ENCODE measurements at regions not wholly inside any gene's neighbourhood (a gene's known extent, or its start where the extent isn't known, plus 50 kb on each side); places are given as distances from the start of the nearest gene placed in this dataset.

DNA sequence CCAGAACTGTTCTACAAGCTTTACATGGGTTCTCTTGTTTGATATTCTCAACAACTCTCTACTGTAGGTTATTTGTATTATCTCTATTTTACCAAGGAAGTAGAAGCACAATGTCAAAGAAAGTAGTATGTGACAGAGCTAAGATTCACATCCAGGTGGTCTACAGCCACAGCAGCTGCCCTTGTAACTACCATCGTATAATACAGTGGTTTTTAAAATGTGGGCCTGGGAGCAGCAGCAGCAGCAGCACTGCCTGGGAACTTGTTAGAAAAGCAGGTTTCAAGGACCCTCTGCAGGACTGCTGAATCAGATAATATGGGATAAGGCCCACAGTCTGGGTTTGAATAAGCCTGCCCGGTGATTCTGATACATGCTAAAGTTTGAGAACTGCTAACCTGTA, 357.1 kb upstream of the SATB1 start:
- H3K9me3 Mint-ChIP-seq (ENCODE audit: insufficient read depth): no peaks in the 10 kb centered on the region
- ChIA-PET POLR2A (no interaction called here), CTCF (no interaction called here)

DNA sequence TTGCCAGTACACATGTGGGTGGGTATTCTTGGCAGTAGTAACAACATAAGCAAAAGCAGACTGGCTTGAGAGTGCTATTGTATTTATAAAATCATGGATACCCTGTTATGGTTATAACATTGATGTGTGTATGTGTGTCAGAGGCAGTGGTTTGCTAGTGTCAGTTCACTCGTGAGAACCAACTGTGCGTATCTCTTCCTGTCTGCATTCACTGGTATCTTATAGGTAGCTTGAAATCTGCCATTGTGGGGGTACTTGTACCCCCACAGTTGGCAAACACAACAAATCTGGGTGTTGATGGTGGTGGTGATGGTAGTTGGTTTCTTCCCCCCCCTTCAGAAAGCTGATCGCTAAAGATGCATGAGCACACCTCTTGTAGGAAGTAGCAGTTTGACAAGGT, 355.8 kb upstream of the SATB1 start:
- peak overlapping the region; percentile 29 for H3K27ac Mint-ChIP-seq
- H3K36me3 Mint-ChIP-seq (ENCODE audit: low read depth): no peaks in the 10 kb centered on the region
- DNase-seq (no peak), ATAC-seq (peak; percentile 54)
- no peaks in the 10 kb centered on the region for H3K9me3 Mint-ChIP-seq (ENCODE audit: insufficient read depth)
- ChIA-PET POLR2A (no interaction called here), CTCF (interaction anchor here (0.6 to 1.5 kb wide), 2 partner anchors 22 to 208 kb away, joined by 3 to 4 read pairs; no protein-coding TSS in a partner anchor)
- peaks cover 28% of the 10 kb centered on the region for H3K4me1 Mint-ChIP-seq (ENCODE audit: low read depth)
- peak overlapping the region; percentile 40 for H3K4me3 Mint-ChIP-seq
- no peaks in the 10 kb centered on the region for H3K27me3 Mint-ChIP-seq (ENCODE audit: low read depth)

More for the DNA sequence above, 357.1 kb upstream of the SATB1 start:
- no peaks in the 10 kb centered on the region for H3K27me3 Mint-ChIP-seq (ENCODE audit: low read depth)
- H3K36me3 Mint-ChIP-seq (ENCODE audit: low read depth): no peaks in the 10 kb centered on the region
- DNase-seq (no peak), ATAC-seq (no peak)
- peaks cover 28% of the 10 kb centered on the region for H3K4me1 Mint-ChIP-seq (ENCODE audit: low read depth)
- no peak overlapping the region for H3K27ac Mint-ChIP-seq
- H3K4me3 Mint-ChIP-seq: no peak overlapping the region

DNA sequence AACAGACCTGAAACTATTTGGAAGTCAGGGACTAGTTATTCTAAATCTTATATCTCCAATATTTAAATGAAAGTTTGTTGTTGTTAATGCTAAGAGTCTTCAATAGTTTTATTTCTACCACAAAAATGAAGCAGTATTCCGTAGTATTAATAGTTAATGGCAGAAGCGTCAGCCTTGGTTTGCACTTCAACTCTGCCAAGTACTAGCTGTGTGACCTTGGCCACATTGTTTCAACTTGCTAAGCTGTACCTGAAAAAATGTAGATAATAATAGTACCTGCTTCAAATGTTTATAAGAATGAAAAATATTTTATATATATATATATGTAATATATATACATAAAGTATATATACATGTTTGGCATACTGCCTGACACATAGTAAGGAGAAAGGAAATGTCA, 354.6 kb upstream of the SATB1 start:
- DNase-seq: no peak
- Mint-ChIP-seq H3K9me3 (ENCODE audit: insufficient read depth) (no peaks in the 10 kb centered on the region), H3K27me3 (ENCODE audit: low read depth) (no peaks in the 10 kb centered on the region), H3K36me3 (ENCODE audit: low read depth) (no peaks in the 10 kb centered on the region), H3K4me1 (ENCODE audit: low read depth) (peaks cover 31% of the 10 kb centered on the region), H3K4me3 (no peak overlapping the region), H3K27ac (no peak overlapping the region)
- no peak for ATAC-seq
- POLR2A ChIA-PET: no interaction called here
- CTCF ChIA-PET: interaction anchor here (1.5 kb wide), 1 partner anchor 209 kb away, joined by 4 read pairs; no protein-coding TSS in a partner anchor

DNA sequence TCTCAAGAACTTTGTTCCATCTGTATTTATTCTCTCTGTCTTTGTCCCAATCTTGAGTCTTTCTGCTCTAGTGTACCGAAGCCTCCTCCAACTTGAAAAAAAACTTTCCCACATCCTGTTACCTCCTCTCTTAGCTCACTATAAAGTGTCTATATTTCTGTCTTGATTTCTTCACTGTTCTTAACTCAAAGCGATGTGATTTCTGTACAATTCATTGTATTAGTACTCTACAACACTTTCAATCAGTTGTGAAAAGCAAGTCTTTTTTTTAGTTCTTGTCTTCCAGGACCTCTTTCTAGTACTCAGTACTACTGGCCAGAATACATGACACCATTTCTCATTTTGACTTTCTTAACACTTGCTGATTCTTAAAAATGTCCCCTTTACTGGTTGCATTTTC, 353.5 kb upstream of the SATB1 start:
- Mint-ChIP-seq H3K4me1 (ENCODE audit: low read depth) (peaks cover 33% of the 10 kb centered on the region), H3K27me3 (ENCODE audit: low read depth) (no peaks in the 10 kb centered on the region), H3K36me3 (ENCODE audit: low read depth) (no peaks in the 10 kb centered on the region), H3K9me3 (ENCODE audit: insufficient read depth) (no peaks in the 10 kb centered on the region), H3K27ac (peak overlapping the region; percentile 12), H3K4me3 (peak overlapping the region; percentile 26)
- no peak for DNase-seq
- peak; percentile 75 for ATAC-seq
- CTCF ChIA-PET: interaction anchor here (1.0 to 1.3 kb wide), 3 partner anchors 11 to 389 kb away, joined by 3 to 7 read pairs (median 3); no protein-coding TSS in a partner anchor
- POLR2A ChIA-PET: no interaction called here

DNA sequence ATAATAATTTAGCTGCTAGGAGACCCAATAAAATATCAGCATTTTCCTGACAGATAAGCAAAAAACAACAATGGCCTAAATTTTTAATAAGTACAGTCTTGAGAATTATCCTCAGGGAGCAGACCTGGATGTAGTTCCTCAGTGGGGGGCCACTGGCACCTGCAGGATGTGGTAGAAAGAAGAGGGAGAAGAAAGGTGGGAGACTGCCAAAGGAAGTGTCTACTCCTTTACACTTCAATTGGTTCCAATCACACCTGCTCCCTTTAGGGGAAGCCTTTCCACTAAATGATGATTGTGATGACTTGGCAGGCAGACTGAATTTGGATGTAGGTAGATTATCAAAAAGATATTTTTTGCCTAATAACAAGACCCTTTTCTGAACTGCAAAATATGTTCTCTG, 353.0 kb upstream of the SATB1 start:
- Mint-ChIP-seq H3K9me3 (ENCODE audit: insufficient read depth) (no peaks in the 10 kb centered on the region), H3K4me1 (ENCODE audit: low read depth) (peaks cover 35% of the 10 kb centered on the region), H3K4me3 (no peak overlapping the region), H3K27ac (no peak overlapping the region), H3K36me3 (ENCODE audit: low read depth) (no peaks in the 10 kb centered on the region), H3K27me3 (ENCODE audit: low read depth) (no peaks in the 10 kb centered on the region)
- DNase-seq (no peak), ATAC-seq (no peak)
- ChIA-PET POLR2A (no interaction called here), CTCF (interaction anchor here (1.0 to 1.3 kb wide), 3 partner anchors 12 to 388 kb away, joined by 3 to 7 read pairs (median 3); no protein-coding TSS in a partner anchor)

DNA sequence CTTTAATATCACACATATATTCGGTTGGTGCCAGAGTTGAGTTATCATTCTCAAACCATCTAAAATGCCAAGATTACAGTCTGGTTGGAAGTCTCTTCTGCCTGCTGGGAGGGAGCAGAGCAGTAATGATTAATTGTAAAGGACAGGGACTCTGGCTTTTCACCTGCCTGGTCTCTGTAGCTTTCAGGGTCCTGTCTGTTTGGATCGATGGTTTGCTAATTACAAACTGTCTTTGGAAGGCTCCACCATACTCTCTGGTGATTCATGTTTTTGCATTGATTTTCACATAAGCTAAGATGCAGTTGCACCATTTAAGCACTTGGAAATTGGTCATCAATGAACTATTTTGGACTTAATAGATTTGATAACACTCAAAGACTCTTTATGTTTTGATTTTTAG, 350.4 kb upstream of the SATB1 start:
- no peak for DNase-seq
- ChIA-PET POLR2A (no interaction called here), CTCF (interaction anchor here (5.7 kb wide), 1 partner anchor 16 kb away, joined by 31 read pairs; no protein-coding TSS in a partner anchor)
- H3K27me3 Mint-ChIP-seq (ENCODE audit: low read depth): no peaks in the 10 kb centered on the region
- peaks cover 46% of the 10 kb centered on the region for H3K4me1 Mint-ChIP-seq (ENCODE audit: low read depth)
- H3K9me3 Mint-ChIP-seq (ENCODE audit: insufficient read depth): no peaks in the 10 kb centered on the region
- H3K4me3 Mint-ChIP-seq: no peak overlapping the region
- ATAC-seq: no peak
- H3K27ac Mint-ChIP-seq: no peak overlapping the region
- no peaks in the 10 kb centered on the region for H3K36me3 Mint-ChIP-seq (ENCODE audit: low read depth)

DNA sequence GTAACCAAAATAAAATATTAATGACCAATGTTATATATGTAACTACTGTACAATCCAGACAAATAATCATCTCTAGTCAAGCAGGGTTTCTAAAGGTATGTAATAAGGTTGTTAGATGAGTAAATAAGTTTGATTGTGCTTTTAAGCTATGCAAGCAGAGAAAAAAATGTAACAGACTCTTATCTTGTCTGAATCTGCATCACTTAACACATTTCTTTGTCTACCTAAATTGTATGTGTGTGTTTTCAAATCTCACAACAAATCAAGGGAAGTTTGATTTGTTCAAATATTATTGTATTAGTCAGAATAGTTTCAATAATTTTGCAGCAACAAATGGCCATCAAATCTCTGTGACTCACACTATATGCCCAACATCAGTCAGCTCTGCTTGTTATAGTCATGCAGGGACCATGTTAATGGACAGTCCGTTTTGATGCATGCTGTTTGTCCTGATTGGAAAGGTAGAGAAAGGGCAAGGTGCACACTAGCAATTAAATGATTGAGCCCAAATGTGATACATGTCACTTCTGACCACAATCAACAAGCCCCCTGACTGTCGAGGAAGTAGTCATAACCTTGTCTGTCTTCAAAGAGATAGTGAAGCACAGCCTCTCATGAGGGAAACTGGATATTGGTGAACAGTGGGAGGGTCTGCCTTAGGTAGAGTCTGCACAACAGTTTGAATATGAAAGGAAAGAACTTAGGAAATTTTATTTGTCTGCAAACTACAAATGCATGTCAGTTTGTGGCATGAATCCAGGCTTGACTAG, 349.4 kb upstream of the SATB1 start:
- CTCF ChIA-PET: interaction anchor here (0.9 to 5.7 kb wide), 2 partner anchors 15 to 387 kb away, joined by 3 to 31 read pairs; no protein-coding TSS in a partner anchor
- no peak for ATAC-seq
- Mint-ChIP-seq H3K27me3 (ENCODE audit: low read depth) (no peaks in the 10 kb centered on the region), H3K4me3 (no peak overlapping the region), H3K9me3 (ENCODE audit: insufficient read depth) (no peaks in the 10 kb centered on the region), H3K27ac (no peak overlapping the region), H3K36me3 (ENCODE audit: low read depth) (no peaks in the 10 kb centered on the region), H3K4me1 (ENCODE audit: low read depth) (peaks cover 52% of the 10 kb centered on the region)
- no peak for DNase-seq
- POLR2A ChIA-PET: interaction anchor here (1.0 kb wide), 1 partner anchor 13 kb away, joined by 4 read pairs; no protein-coding TSS in a partner anchor

DNA sequence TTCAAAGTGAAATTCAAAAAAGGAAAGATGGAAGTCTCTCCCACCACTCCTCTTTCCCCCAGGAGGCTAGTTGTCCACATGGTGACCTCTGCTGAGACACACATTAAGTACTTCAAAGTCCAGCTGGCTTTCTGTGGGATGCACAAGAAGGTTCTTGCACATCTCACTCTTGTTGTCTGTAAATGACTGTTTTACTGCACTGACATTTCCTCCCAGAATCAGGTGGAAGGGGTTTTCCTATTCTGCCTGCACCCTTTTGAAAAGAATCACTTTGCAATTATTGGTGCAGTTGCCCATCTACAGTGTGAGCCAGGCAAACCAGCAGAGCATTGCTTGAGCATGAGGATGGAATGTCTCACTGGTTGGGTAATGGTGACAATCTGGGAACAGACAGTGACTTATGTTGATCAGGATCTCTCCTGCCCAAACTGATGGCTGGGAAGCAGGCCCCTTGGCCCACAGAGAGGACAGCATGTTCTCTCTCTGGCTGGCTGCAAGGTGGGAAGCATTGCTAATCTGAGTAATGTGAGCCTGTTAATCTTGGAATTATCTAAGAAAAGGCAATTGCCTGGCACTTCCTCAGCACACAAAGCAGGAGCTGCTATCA, 347.7 kb upstream of the SATB1 start:
- Mint-ChIP-seq H3K4me1 (ENCODE audit: low read depth) (peaks cover 36% of the 10 kb centered on the region), H3K27ac (no peak overlapping the region), H3K9me3 (ENCODE audit: insufficient read depth) (no peaks in the 10 kb centered on the region), H3K36me3 (ENCODE audit: low read depth) (no peaks in the 10 kb centered on the region), H3K4me3 (no peak overlapping the region), H3K27me3 (ENCODE audit: low read depth) (no peaks in the 10 kb centered on the region)
- DNase-seq (no peak), ATAC-seq (no peak)
- ChIA-PET CTCF (interaction anchor here (0.6 to 5.7 kb wide), 3 partner anchors 13 to 682 kb away, joined by 3 to 31 read pairs (median 3); no protein-coding TSS in a partner anchor), POLR2A (no interaction called here)

DNA sequence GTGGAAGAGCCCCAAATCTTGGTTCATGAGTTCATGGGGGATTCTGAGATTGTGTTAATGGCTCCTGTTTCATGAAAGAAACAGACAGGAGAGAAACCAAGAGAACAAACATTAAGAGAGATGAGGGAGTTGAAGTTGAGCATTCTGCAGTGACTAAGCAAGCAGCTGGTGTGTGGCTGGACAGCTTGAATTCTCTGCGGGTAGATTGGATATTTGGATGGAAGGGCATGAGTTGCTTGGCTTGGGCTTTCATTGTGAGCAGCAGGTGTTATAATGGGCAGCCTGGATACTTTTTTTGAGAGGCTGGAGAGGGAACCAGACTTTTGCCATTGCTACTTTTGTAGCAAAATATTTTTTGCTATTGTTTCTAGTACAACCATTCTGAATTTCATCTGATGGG, 346.8 kb upstream of the SATB1 start:
- peaks cover under 1% of the 10 kb centered on the region for H3K36me3 Mint-ChIP-seq (ENCODE audit: low read depth)
- DNase-seq (no peak), ATAC-seq (no peak)
- H3K4me1 Mint-ChIP-seq (ENCODE audit: low read depth): peaks cover 36% of the 10 kb centered on the region
- H3K4me3 Mint-ChIP-seq: no peak overlapping the region
- no peak overlapping the region for H3K27ac Mint-ChIP-seq
- no peaks in the 10 kb centered on the region for H3K9me3 Mint-ChIP-seq (ENCODE audit: insufficient read depth)
- H3K27me3 Mint-ChIP-seq (ENCODE audit: low read depth): no peaks in the 10 kb centered on the region
- POLR2A ChIA-PET: no interaction called here
- CTCF ChIA-PET: interaction anchor here (0.6 to 5.7 kb wide), 5 partner anchors 13 to 681 kb away, joined by 3 to 31 read pairs (median 3); no protein-coding TSS in a partner anchor

DNA sequence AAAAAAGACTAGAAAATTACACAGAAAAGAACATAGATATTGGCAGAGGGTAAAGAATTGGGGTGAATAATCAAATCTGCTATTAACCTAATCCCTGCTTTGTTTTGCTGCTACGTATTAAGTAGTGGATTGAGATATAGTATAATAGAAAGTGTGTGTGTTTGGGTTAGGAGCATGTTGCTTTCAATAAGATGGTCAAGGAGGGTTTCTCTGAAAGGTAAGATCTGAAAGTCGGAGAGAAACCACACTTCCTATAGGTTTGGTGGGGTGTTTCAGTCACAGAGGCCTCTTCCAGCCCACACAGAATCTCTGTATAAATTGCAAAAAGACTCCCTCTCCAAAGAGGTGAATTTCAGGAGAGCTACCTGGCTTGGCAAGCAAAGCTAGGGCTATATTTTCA, 345.7 kb upstream of the SATB1 start:
- Mint-ChIP-seq H3K36me3 (ENCODE audit: low read depth) (peaks cover 2% of the 10 kb centered on the region), H3K4me3 (peak overlapping the region; percentile 19), H3K4me1 (ENCODE audit: low read depth) (peaks cover 36% of the 10 kb centered on the region), H3K27ac (no peak overlapping the region), H3K27me3 (ENCODE audit: low read depth) (no peaks in the 10 kb centered on the region), H3K9me3 (ENCODE audit: insufficient read depth) (no peaks in the 10 kb centered on the region)
- CTCF ChIA-PET: interaction anchor here (1.0 to 5.7 kb wide), 2 partner anchors 12 to 55 kb away, joined by 3 to 31 read pairs; no protein-coding TSS in a partner anchor
- POLR2A ChIA-PET: no interaction called here
- DNase-seq (no peak), ATAC-seq (peak; percentile 51)

DNA sequence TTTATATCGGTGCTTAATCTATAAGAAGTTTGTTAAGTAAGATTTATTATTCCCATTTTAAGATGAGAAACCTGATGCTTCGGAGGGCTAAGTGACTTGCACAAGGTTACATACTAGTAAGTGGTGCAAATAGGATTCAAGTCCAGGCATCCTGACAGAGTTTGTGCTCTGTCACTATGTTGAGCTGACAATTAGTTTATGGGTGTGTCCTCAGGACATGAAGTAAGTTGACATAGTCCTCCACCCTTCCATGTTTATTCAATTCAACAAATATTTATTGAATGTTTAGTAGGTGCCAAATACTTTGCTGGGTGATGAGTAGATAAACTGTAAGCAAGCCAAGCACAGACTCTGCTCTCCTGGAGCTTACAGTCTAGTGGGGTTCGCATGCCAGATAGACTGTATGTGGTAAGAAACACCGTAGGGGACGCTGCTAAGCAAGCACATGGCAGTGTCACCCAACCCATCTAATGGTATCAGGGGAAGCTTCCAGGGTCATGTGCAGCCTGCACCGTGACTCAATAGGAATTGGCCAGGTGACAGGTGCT, 342.7 kb upstream of the SATB1 start:
- ATAC-seq: no peak
- no peaks in the 10 kb centered on the region for H3K27me3 Mint-ChIP-seq (ENCODE audit: low read depth)
- no peak overlapping the region for H3K27ac Mint-ChIP-seq
- no peak overlapping the region for H3K4me3 Mint-ChIP-seq
- POLR2A ChIA-PET: no interaction called here
- peaks cover 2% of the 10 kb centered on the region for H3K36me3 Mint-ChIP-seq (ENCODE audit: low read depth)
- H3K9me3 Mint-ChIP-seq (ENCODE audit: insufficient read depth): no peaks in the 10 kb centered on the region
- no peak for DNase-seq
- peaks cover 27% of the 10 kb centered on the region for H3K4me1 Mint-ChIP-seq (ENCODE audit: low read depth)
- CTCF ChIA-PET: interaction anchor here (0.8 to 1.7 kb wide), 2 partner anchors 9 to 208 kb away, joined by 3 to 6 read pairs; no protein-coding TSS in a partner anchor

DNA sequence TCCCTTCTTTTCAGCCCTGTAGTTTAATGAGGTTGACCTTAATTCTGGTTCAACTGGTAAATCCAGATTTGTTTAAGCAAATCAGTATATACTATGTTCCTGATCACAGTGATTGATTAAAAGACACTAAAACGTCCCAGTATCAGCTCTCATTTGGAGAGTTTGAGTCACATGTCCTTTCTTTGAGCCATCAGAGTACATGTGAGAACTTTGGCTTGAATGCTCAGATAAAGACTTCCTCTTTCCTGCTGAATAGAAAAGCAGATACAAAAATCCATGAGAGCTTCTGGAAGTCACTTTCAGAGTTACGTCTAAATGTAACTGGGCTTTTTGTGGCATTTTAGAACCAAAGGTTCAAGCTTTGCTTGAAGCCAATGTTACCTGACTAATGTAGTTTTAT, 341.8 kb upstream of the SATB1 start:
- no peak for DNase-seq
- Mint-ChIP-seq H3K36me3 (ENCODE audit: low read depth) (peaks cover 2% of the 10 kb centered on the region), H3K27me3 (ENCODE audit: low read depth) (no peaks in the 10 kb centered on the region), H3K4me1 (ENCODE audit: low read depth) (peaks cover 20% of the 10 kb centered on the region), H3K4me3 (no peak overlapping the region), H3K27ac (no peak overlapping the region), H3K9me3 (ENCODE audit: insufficient read depth) (no peaks in the 10 kb centered on the region)
- CTCF ChIA-PET: interaction anchor here (0.8 to 1.4 kb wide), 2 partner anchors 9 to 36 kb away, joined by 3 read pairs; no protein-coding TSS in a partner anchor
- POLR2A ChIA-PET: no interaction called here
- ATAC-seq: no peak

Data from activated CD8-positive, alpha-beta T cell treated with anti-CD3 and anti-CD28 coated beads, Interleukin-2, amount 10 ng/mL, durations not matched to agents 7 days and 5 days (primary cell).